Activated CD4-positive, alpha-beta T cell treated with anti-CD3 and anti-CD28 coated beads, Interleukin-2, amount 50 U/mL, for 16 hours (primary cell): ENCODE measurements at regions not wholly inside any gene's neighbourhood (a gene's known extent, or its start where the extent isn't known, plus 50 kb on each side); places are given as distances from the start of the nearest gene placed in this dataset.

Experiments
- DNase-seq: peaks from one replicate; pipeline ENCODE4 v3.0.0-alpha.2; 2020

- no peak for DNase-seq
Measured at GRCh38 chr5:2326601-2327000, 424.9 kb downstream of the IRX2 start.

- no peak for DNase-seq
Measured at GRCh38 chr5:2324788-2325187, 426.7 kb downstream of the IRX2 start.

- DNase-seq = no peak
Measured at GRCh38 chr5:2320611-2321010, 430.9 kb downstream of the IRX2 start.

- no peak for DNase-seq
Measured at GRCh38 chr5:2317540-2317939, 433.9 kb downstream of the IRX2 start.

GRCh38 chr5:2311851-2312250 lies 429.1 kb upstream of the IRX4 start:
- DNase-seq = no peak

- no peak for DNase-seq
Measured at GRCh38 chr5:2310946-2311345, 428.2 kb upstream of the IRX4 start.

- no peak for DNase-seq
Measured at GRCh38 chr5:2307631-2308030, 424.9 kb upstream of the IRX4 start.

- no peak for DNase-seq
Measured at GRCh38 chr5:2306711-2307110, 424.0 kb upstream of the IRX4 start.

- DNase-seq = no peak
Measured at GRCh38 chr5:2303431-2304100, 420.8 kb upstream of the IRX4 start.

GRCh38 chr5:2302169-2302568 lies 419.4 kb upstream of the IRX4 start:
- DNase-seq = no peak

- DNase-seq = no peak
Measured at GRCh38 chr5:2300861-2301574, 418.3 kb upstream of the IRX4 start.

- no peak for DNase-seq
Measured at GRCh38 chr5:2300421-2300820, 417.7 kb upstream of the IRX4 start.

GRCh38 chr5:2299388-2300220 lies 416.9 kb upstream of the IRX4 start:
- DNase-seq = no peak

GRCh38 chr5:2298781-2299180 lies 416.1 kb upstream of the IRX4 start:
- no peak for DNase-seq

- DNase-seq = no peak
Measured at GRCh38 chr5:2297991-2298390, 415.3 kb upstream of the IRX4 start.

- no peak for DNase-seq
Measured at GRCh38 chr5:2295476-2295875, 412.8 kb upstream of the IRX4 start.

- no peak for DNase-seq
Measured at GRCh38 chr5:2293906-2294305, 411.2 kb upstream of the IRX4 start.

GRCh38 chr5:2291146-2291840 lies 408.6 kb upstream of the IRX4 start:
- no peak for DNase-seq

GRCh38 chr5:2289380-2289779 lies 406.7 kb upstream of the IRX4 start:
- no peak for DNase-seq

- no peak for DNase-seq
Measured at GRCh38 chr5:2288968-2289367, 406.2 kb upstream of the IRX4 start.

GRCh38 chr5:2288466-2288865 lies 405.7 kb upstream of the IRX4 start:
- no peak for DNase-seq

- DNase-seq = no peak
Measured at GRCh38 chr5:2286250-2286649, 403.5 kb upstream of the IRX4 start.

GRCh38 chr5:2284678-2285077 lies 402.0 kb upstream of the IRX4 start:
- DNase-seq = no peak
